ENCODE measurements at regions not wholly inside any gene's neighbourhood (a gene's known extent, or its start where the extent isn't known, plus 50 kb on each side); places are given as distances from the start of the nearest gene placed in this dataset.

GRCh38 chr6:80607811-80608391 lies 501.4 kb downstream of the BCKDHB start:
- TF ChIP-seq POLR2A (IDR thresholded peaks at IDR 0.05) (no peak), CTCF (IDR thresholded peaks at IDR 0.05) (no peak)

Data from transverse colon (tissue), 3 donors.